ENCODE measurements at regions not wholly inside any gene's neighbourhood (a gene's known extent, or its start where the extent isn't known, plus 50 kb on each side); places are given as distances from the start of the nearest gene placed in this dataset.

DNA sequence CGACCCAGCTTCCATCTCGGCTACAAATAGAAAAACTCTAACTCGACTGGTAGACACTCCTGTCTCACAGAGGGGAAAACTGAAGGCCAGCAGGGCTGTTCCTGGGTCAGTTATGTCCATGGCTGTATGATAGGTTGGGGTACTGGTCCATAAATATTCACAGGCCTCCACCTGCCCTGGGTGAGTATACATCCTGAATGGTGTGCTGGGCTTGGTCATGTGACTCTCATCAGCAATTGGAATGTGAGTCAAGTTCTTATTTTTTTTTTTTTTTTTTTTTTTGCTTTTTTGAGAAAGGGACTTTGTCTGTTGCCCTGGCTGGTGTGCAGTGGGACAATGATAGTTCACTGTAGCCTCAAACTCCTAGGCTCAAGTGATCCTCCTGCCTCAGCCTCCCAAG is 58.3 kb upstream of the NEK6 start:
- TF ChIP-seq, protein P1, sequence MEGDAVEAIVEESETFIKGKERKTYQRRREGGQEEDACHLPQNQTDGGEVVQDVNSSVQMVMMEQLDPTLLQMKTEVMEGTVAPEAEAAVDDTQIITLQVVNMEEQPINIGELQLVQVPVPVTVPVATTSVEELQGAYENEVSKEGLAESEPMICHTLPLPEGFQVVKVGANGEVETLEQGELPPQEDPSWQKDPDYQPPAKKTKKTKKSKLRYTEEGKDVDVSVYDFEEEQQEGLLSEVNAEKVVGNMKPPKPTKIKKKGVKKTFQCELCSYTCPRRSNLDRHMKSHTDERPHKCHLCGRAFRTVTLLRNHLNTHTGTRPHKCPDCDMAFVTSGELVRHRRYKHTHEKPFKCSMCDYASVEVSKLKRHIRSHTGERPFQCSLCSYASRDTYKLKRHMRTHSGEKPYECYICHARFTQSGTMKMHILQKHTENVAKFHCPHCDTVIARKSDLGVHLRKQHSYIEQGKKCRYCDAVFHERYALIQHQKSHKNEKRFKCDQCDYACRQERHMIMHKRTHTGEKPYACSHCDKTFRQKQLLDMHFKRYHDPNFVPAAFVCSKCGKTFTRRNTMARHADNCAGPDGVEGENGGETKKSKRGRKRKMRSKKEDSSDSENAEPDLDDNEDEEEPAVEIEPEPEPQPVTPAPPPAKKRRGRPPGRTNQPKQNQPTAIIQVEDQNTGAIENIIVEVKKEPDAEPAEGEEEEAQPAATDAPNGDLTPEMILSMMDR (conservative IDR thresholded peaks at IDR 0.05; ENCODE audit: low read length): no peak
- TF ChIP-seq EZH2phosphoT487 (IDR thresholded peaks at IDR 0.05; ENCODE audit: borderline replicate concordance, low read depth, low read length): no peak

Measured in OCI-LY7 (cell line).